Transverse colon (tissue), 4 donors: ENCODE measurements at regions not wholly inside any gene's neighbourhood (a gene's known extent, or its start where the extent isn't known, plus 50 kb on each side); places are given as distances from the start of the nearest gene placed in this dataset.

Source experiments
- DNase-seq: peaks from one replicate; pipeline ENCODE4 v3.0.0-alpha.2; 2019
- H3K27ac ChIP-seq, 4 donors: fragments of 200-600 bp; sonication (generic); 2 replicates each; pipeline ENCODE4 v1.5.1; 2016 to 2018; ENCODE audit warnings: inconsistent platforms in 4 of 4
- H3K27me3 ChIP-seq: fragments of 200-600 bp; sonication (generic); 2 replicates; pipeline ENCODE4 v1.5.1; 2017; ENCODE audit warnings: inconsistent platforms
- H3K36me3 ChIP-seq, 4 donors: fragments of 200-600 bp; sonication (generic); 2 replicates each; pipeline ENCODE4 v1.5.1; 2017 to 2019; ENCODE audit warnings: inconsistent platforms in 4 of 4
- H3K4me1 ChIP-seq, 4 donors: fragments of 200-600 bp; sonication (generic); 2 replicates each; pipeline ENCODE4 v1.5.1; 2017 to 2020; ENCODE audit warnings: inconsistent platforms in 4 of 4
- H3K4me3 ChIP-seq, 4 donors: fragments of 200-600 bp; sonication (generic); 1 replicate in 1 of 4; 2 replicates in 3 of 4; pipeline versions ENCODE4 v1.5.1 to v1.6.1; 2017 to 2019; ENCODE audit warnings: inconsistent platforms in 4 of 4
- H3K9me3 ChIP-seq, 2 donors: fragments of 200-600 bp; sonication (generic); 2 replicates each; pipeline ENCODE4 v1.5.1; 2017 to 2019; ENCODE audit warnings: inconsistent platforms in 2 of 2
- CTCF ChIP-seq, 5 experiments: fragments of 200-600 bp in 3 of 5; fragments of 450-650 bp in 2 of 5; sonication (generic) in 3 of 5; IDR thresholded peaks; 1 replicate in 2 of 5; 2 replicates in 3 of 5; pipeline ENCODE4 v1.5.1; 2016 to 2017; ENCODE audit warnings: antibody characterized with exemption in 5 of 5, inconsistent platforms in 3 of 5, mild to moderate bottlenecking in 2 of 5, moderate library complexity in 1 of 5
- EP300 ChIP-seq: sonication (generic); formaldehyde crosslinking; IDR thresholded peaks from one replicate; pipeline ENCODE4 v1.6.1; 2017; ENCODE audit warnings: antibody characterized with exemption, low read depth
- POLR2A ChIP-seq: fragments of 450-650 bp; IDR thresholded peaks from one replicate; pipeline ENCODE4 v1.6.1; 2016; ENCODE audit warnings: antibody characterized with exemption, mild to moderate bottlenecking, moderate library complexity
- POLR2AphosphoS5 ChIP-seq, 3 donors: sonication (generic); formaldehyde crosslinking; IDR thresholded peaks; one replicate each; pipeline ENCODE4 v1.6.1; 2016; ENCODE audit warnings: antibody characterized with exemption in 3 of 3
- WGBS, 2 donors: methylation state at CpG; one replicate each; pipeline ENCODE4 v1.1.5; 2018; ENCODE audit warnings: low coverage in 1 of 2; 5-methylcytosine and 5-hydroxymethylcytosine counted together
- in situ Hi-C, 4 donors: fragments of 200-750 bp; cut with MboI; loops; one replicate each; pipeline versions ENCODE4 v1.15.0 to v1.15.1; 2017; ENCODE audit warnings: low sequenced_read_pairs in 3 of 4, low pct_ligation_motif_present in 1 of 4, low pct_unique_long_range_greater_than_20kb in 1 of 4
- intact Hi-C: fragments of 100-400 bp; cut with DNase I; formaldehyde crosslinking; loops from one replicate; pipeline ENCODE4 v1.15.1; 2023; ENCODE audit warnings: low total_unique reads

GRCh38 chr12:97672870-97673269, 210.3 kb downstream of the RMST start:
- H3K4me3 ChIP-seq = no peak overlapping the region
- 52 to 63% methylated on average over 2 to 5 of the region's 5 CpGs for WGBS, 2 donors
- no peaks in the 10 kb centered on the region for H3K9me3 ChIP-seq
- TF ChIP-seq POLR2A (no peak), POLR2AphosphoS5 (IDR thresholded peaks at IDR 0.05) (no peak), EP300 (no peak), CTCF (IDR thresholded peaks at IDR 0.05) (no peak)
- in situ Hi-C loops = no loop called here
- no peak overlapping the region for H3K27ac ChIP-seq
- H3K36me3 ChIP-seq = no peaks in the 10 kb centered on the region
- H3K4me1 ChIP-seq = no peaks in the 10 kb centered on the region
- DNase-seq = no peak
- H3K27me3 ChIP-seq = no peaks in the 10 kb centered on the region
- intact Hi-C loops = no loop called here

GRCh38 chr12:97680751-97681150, 218.1 kb downstream of the RMST start:
- no peak for DNase-seq
- no peaks in the 10 kb centered on the region for H3K36me3 ChIP-seq
- no peaks in the 10 kb centered on the region for H3K9me3 ChIP-seq
- H3K27me3 ChIP-seq = no peaks in the 10 kb centered on the region
- no peak overlapping the region for H3K27ac ChIP-seq
- TF ChIP-seq POLR2A (no peak), CTCF (IDR thresholded peaks at IDR 0.05) (no peak), POLR2AphosphoS5 (IDR thresholded peaks at IDR 0.05) (no peak), EP300 (no peak)
- in situ Hi-C loops = no loop called here
- WGBS, 2 donors = 81% methylated on average over 2 of the region's 2 CpGs; no CpG with 5 or more reads in 1 of the 2 donors
- no peaks in the 10 kb centered on the region for H3K4me1 ChIP-seq
- H3K4me3 ChIP-seq = no peak overlapping the region
- intact Hi-C loops = no loop called here

DNA sequence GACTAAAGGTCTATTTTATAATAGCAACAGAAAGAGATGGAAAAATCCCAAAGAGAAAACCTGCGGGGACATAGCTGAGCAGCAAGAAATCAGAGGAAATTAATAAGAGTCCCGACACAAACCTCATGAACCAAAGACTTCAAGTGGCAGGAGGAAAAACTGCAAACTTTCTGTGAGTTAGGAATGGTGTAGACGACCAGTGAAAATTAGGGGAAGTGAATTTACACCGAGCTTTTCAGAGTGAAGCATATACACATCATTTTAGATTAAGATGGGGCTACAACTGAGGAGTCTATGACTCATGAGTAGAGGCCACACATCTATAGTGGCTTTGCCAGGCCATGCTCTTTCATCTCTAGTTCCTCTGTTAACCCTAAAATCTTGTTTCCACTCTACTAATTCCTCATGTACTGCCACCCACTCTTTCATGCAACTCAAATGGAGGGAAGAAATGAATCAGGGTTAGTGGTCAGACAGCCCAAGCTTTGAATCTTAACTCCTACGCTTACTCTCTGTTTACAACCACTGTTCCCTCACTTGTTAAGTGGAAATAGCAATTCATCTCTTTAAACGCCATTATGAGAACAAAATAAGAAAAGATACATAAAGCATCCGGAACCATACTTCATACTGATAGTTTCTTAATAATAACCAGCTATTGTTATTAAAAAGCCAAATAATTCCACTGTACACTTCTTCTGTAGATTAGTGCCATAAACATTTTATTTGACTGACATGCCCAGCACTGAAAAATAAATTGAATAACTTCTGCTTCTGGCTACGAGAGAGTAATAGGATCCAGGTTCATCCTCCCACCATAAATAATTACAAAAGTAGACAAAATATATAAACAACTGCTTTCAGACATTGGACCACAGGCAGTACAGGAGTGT, 219.3 kb downstream of the RMST start:
- no peaks in the 10 kb centered on the region for H3K9me3 ChIP-seq
- WGBS, 2 donors = 54 to 64% methylated on average over 8 of the region's 8 CpGs
- no peak overlapping the region for H3K27ac ChIP-seq
- TF ChIP-seq POLR2A (no peak), EP300 (no peak), CTCF (IDR thresholded peaks at IDR 0.05) (no peak), POLR2AphosphoS5 (IDR thresholded peaks at IDR 0.05) (no peak)
- H3K4me1 ChIP-seq = no peaks in the 10 kb centered on the region
- H3K4me3 ChIP-seq = no peak overlapping the region
- in situ Hi-C loops (no loop called here), intact Hi-C loops (no loop called here)
- no peak for DNase-seq
- no peaks in the 10 kb centered on the region for H3K27me3 ChIP-seq
- no peaks in the 10 kb centered on the region for H3K36me3 ChIP-seq

DNA sequence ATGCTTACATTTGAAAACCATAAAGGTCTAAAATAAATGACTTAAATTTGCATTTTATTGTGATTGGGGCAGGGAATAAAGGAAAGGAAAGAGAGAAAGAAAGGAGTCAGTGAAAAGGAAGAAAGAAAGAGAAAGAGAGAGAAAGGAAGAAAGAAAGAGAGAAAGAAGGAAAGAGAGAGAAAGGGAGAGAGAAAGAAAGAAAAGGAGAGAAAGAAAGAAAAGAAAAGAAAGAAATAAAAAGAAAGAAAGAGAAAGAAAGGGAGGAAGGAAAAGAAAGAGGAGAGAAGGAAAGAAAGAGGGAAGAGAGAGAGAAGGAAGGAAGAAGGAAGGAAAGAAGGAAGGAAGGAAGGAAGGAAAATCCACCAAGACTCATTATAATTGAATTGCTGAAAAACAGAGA, 222.8 kb downstream of the RMST start:
- Histone ChIP-seq H3K4me1 (no peaks in the 10 kb centered on the region), H3K36me3 (no peaks in the 10 kb centered on the region), H3K27me3 (no peaks in the 10 kb centered on the region), H3K27ac (no peak overlapping the region), H3K9me3 (no peaks in the 10 kb centered on the region), H3K4me3 (no peak overlapping the region)
- DNase-seq = no peak
- intact Hi-C loops (no loop called here), in situ Hi-C loops (no loop called here)
- TF ChIP-seq CTCF (IDR thresholded peaks at IDR 0.05) (no peak), POLR2AphosphoS5 (IDR thresholded peaks at IDR 0.05) (no peak), EP300 (no peak), POLR2A (no peak)
